ENCODE measurements at regions not wholly inside any gene's neighbourhood (a gene's known extent, or its start where the extent isn't known, plus 50 kb on each side); places are given as distances from the start of the nearest gene placed in this dataset.
"Not testable (repeated sequence)": the region's sequence is repeated elsewhere in the genome, so short reads cannot be mapped to it uniquely, and the experiment has no call there.

GRCh38 chr10:78342827-78343653 is 309.4 kb downstream of the RPS24 start:
- H3K9me3 Mint-ChIP-seq, result no peaks in the 10 kb centered on the region
- ChIA-PET POLR2A (no interaction called here), CTCF (no interaction called here)
- peak overlapping the region in 1 of 8 donors; percentile 81 for H3K27ac Mint-ChIP-seq
- no peak overlapping the region for H3K4me3 Mint-ChIP-seq
- Histone ChIP-seq H3K27ac (ENCODE audit: low read depth, low read length) (no peak overlapping the region), H3K4me3 (ENCODE audit: low read length) (no peak overlapping the region), H3K4me1 (ENCODE audit: insufficient read depth, low read length) (no peaks in the 10 kb centered on the region), H3K27me3 (ENCODE audit: insufficient read depth, low read length, poor library complexity, severe bottlenecking) (no peaks in the 10 kb centered on the region), H3K36me3 (ENCODE audit: insufficient read depth, low read length) (no peaks in the 10 kb centered on the region), H3K9me3 (ENCODE audit: low read length) (no peaks in the 10 kb centered on the region)
- no peaks in the 10 kb centered on the region for H3K4me1 Mint-ChIP-seq
- no peaks in the 10 kb centered on the region for H3K36me3 Mint-ChIP-seq
- peaks cover 8 to 19% of the 10 kb centered on the region in 2 donors for H3K27me3 Mint-ChIP-seq
- no peak for DNase-seq

- POLR2A ChIA-PET, H3K4me3 Mint-ChIP-seq: not testable (repeated sequence)
Observed at GRCh38 chr10:78344257-78344656, 310.6 kb downstream of the RPS24 start.

GRCh38 chr10:78345515-78345914 is 311.9 kb downstream of the RPS24 start:
- H3K4me1 Mint-ChIP-seq; H3K4me3 Mint-ChIP-seq; CTCF ChIA-PET; H3K27me3 ChIP-seq (ENCODE audit: insufficient read depth, low read length, poor library complexity, severe bottlenecking); H3K9me3 ChIP-seq (ENCODE audit: low read length); H3K9me3 Mint-ChIP-seq; H3K27ac ChIP-seq (ENCODE audit: low read depth, low read length); H3K36me3 Mint-ChIP-seq; H3K36me3 ChIP-seq (ENCODE audit: insufficient read depth, low read length); H3K4me1 ChIP-seq (ENCODE audit: insufficient read depth, low read length); POLR2A ChIA-PET; H3K4me3 ChIP-seq (ENCODE audit: low read length); DNase-seq: not testable (repeated sequence)
- Mint-ChIP-seq H3K27me3 (peaks cover 10 to 15% of the 10 kb centered on the region in 2 donors), H3K27ac (peak overlapping the region in 1 of 8 donors; percentile 68)

More at GRCh38 chr10:78344257-78344656, 310.6 kb downstream of the RPS24 start:
- H3K27me3 Mint-ChIP-seq, result peaks cover 8 to 10% of the 10 kb centered on the region in 2 donors
- H3K36me3 Mint-ChIP-seq; H3K9me3 ChIP-seq (ENCODE audit: low read length); H3K4me1 Mint-ChIP-seq; CTCF ChIA-PET; H3K27me3 ChIP-seq (ENCODE audit: insufficient read depth, low read length, poor library complexity, severe bottlenecking); H3K36me3 ChIP-seq (ENCODE audit: insufficient read depth, low read length); H3K9me3 Mint-ChIP-seq; H3K4me1 ChIP-seq (ENCODE audit: insufficient read depth, low read length); H3K4me3 ChIP-seq (ENCODE audit: low read length); H3K27ac ChIP-seq (ENCODE audit: low read depth, low read length); DNase-seq; H3K27ac Mint-ChIP-seq: not testable (repeated sequence)

GRCh38 chr10:78346721-78347120 is 313.1 kb downstream of the RPS24 start:
- H3K27me3 Mint-ChIP-seq, result peaks cover 10 to 25% of the 10 kb centered on the region in 2 donors
- H3K4me3 Mint-ChIP-seq, result no peak overlapping the region
- H3K27ac ChIP-seq (ENCODE audit: low read depth, low read length), result no peak overlapping the region
- no peaks in the 10 kb centered on the region for H3K4me1 Mint-ChIP-seq
- CTCF ChIA-PET, result no interaction called here
- POLR2A ChIA-PET, result no interaction called here
- H3K4me1 ChIP-seq (ENCODE audit: insufficient read depth, low read length), result no peaks in the 10 kb centered on the region
- no peak overlapping the region for H3K4me3 ChIP-seq (ENCODE audit: low read length)
- no peak for DNase-seq
- no peaks in the 10 kb centered on the region for H3K36me3 ChIP-seq (ENCODE audit: insufficient read depth, low read length)
- no peak overlapping the region for H3K27ac Mint-ChIP-seq
- H3K9me3 ChIP-seq (ENCODE audit: low read length), result no peaks in the 10 kb centered on the region
- H3K27me3 ChIP-seq (ENCODE audit: insufficient read depth, low read length, poor library complexity, severe bottlenecking), result no peaks in the 10 kb centered on the region
- H3K36me3 Mint-ChIP-seq, result no peaks in the 10 kb centered on the region
- no peaks in the 10 kb centered on the region for H3K9me3 Mint-ChIP-seq

- Mint-ChIP-seq H3K36me3 (no peaks in the 10 kb centered on the region), H3K4me3 (no peak overlapping the region), H3K4me1 (no peaks in the 10 kb centered on the region), H3K9me3 (no peaks in the 10 kb centered on the region), H3K27ac (no peak overlapping the region), H3K27me3 (peaks cover 12 to 37% of the 10 kb centered on the region in 2 donors)
- DNase-seq, result no peak
- H3K27ac ChIP-seq (ENCODE audit: low read depth, low read length), result no peak overlapping the region
- H3K9me3 ChIP-seq (ENCODE audit: low read length), result no peaks in the 10 kb centered on the region
- ChIA-PET CTCF (no interaction called here), POLR2A (no interaction called here)
- no peaks in the 10 kb centered on the region for H3K4me1 ChIP-seq (ENCODE audit: insufficient read depth, low read length)
- H3K4me3 ChIP-seq (ENCODE audit: low read length), result no peak overlapping the region
- H3K27me3 ChIP-seq (ENCODE audit: insufficient read depth, low read length, poor library complexity, severe bottlenecking), result no peaks in the 10 kb centered on the region
- H3K36me3 ChIP-seq (ENCODE audit: insufficient read depth, low read length), result no peaks in the 10 kb centered on the region
Observed at GRCh38 chr10:78348411-78349164, 314.9 kb downstream of the RPS24 start.

- H3K27me3 ChIP-seq (ENCODE audit: insufficient read depth, low read length, poor library complexity, severe bottlenecking), result no peaks in the 10 kb centered on the region
- H3K4me1 Mint-ChIP-seq, result no peaks in the 10 kb centered on the region
- ChIA-PET POLR2A (no interaction called here), CTCF (no interaction called here)
- H3K36me3 Mint-ChIP-seq, result no peaks in the 10 kb centered on the region
- no peak overlapping the region for H3K27ac ChIP-seq (ENCODE audit: low read depth, low read length)
- peaks cover 12 to 38% of the 10 kb centered on the region in 2 donors for H3K27me3 Mint-ChIP-seq
- no peak overlapping the region for H3K27ac Mint-ChIP-seq
- no peak overlapping the region for H3K4me3 ChIP-seq (ENCODE audit: low read length)
- H3K36me3 ChIP-seq (ENCODE audit: insufficient read depth, low read length), result no peaks in the 10 kb centered on the region
- no peak for DNase-seq
- no peaks in the 10 kb centered on the region for H3K4me1 ChIP-seq (ENCODE audit: insufficient read depth, low read length)
- H3K9me3 ChIP-seq (ENCODE audit: low read length), result no peaks in the 10 kb centered on the region
- H3K9me3 Mint-ChIP-seq, result no peaks in the 10 kb centered on the region
- H3K4me3 Mint-ChIP-seq, result no peak overlapping the region
Observed at GRCh38 chr10:78349165-78349516, 315.5 kb downstream of the RPS24 start.

GRCh38 chr10:78349911-78350663 is 316.4 kb downstream of the RPS24 start:
- Mint-ChIP-seq H3K36me3 (no peaks in the 10 kb centered on the region), H3K4me1 (no peaks in the 10 kb centered on the region), H3K4me3 (no peak overlapping the region), H3K27ac (no peak overlapping the region), H3K9me3 (no peaks in the 10 kb centered on the region), H3K27me3 (peaks cover 10 to 38% of the 10 kb centered on the region in 2 donors)
- no peak for DNase-seq
- Histone ChIP-seq H3K4me1 (ENCODE audit: insufficient read depth, low read length) (no peaks in the 10 kb centered on the region), H3K36me3 (ENCODE audit: insufficient read depth, low read length) (no peaks in the 10 kb centered on the region), H3K27ac (ENCODE audit: low read depth, low read length) (no peak overlapping the region), H3K27me3 (ENCODE audit: insufficient read depth, low read length, poor library complexity, severe bottlenecking) (no peaks in the 10 kb centered on the region), H3K4me3 (ENCODE audit: low read length) (no peak overlapping the region), H3K9me3 (ENCODE audit: low read length) (no peaks in the 10 kb centered on the region)
- POLR2A ChIA-PET, result interaction anchor here (0.6 kb wide), 1 partner anchor 334 kb away, joined by 3 read pairs; no protein-coding TSS in a partner anchor
- CTCF ChIA-PET, result no interaction called here

GRCh38 chr10:78351283-78351682 is 317.6 kb downstream of the RPS24 start:
- Mint-ChIP-seq H3K36me3 (no peaks in the 10 kb centered on the region), H3K4me3 (no peak overlapping the region), H3K4me1 (no peaks in the 10 kb centered on the region), H3K27ac (no peak overlapping the region), H3K9me3 (no peaks in the 10 kb centered on the region), H3K27me3 (peaks cover 10 to 38% of the 10 kb centered on the region in 2 donors)
- CTCF ChIA-PET, result no interaction called here
- no peaks in the 10 kb centered on the region for H3K27me3 ChIP-seq (ENCODE audit: insufficient read depth, low read length, poor library complexity, severe bottlenecking)
- H3K9me3 ChIP-seq (ENCODE audit: low read length), result no peaks in the 10 kb centered on the region
- no peaks in the 10 kb centered on the region for H3K4me1 ChIP-seq (ENCODE audit: insufficient read depth, low read length)
- no peak overlapping the region for H3K27ac ChIP-seq (ENCODE audit: low read depth, low read length)
- POLR2A ChIA-PET, result no interaction called here
- DNase-seq, result no peak
- no peaks in the 10 kb centered on the region for H3K36me3 ChIP-seq (ENCODE audit: insufficient read depth, low read length)
- H3K4me3 ChIP-seq (ENCODE audit: low read length), result no peak overlapping the region

Measured in CD8-positive, alpha-beta memory T cell (primary cell).